Skeletal muscle satellite cell (primary cell): ENCODE measurements at regions not wholly inside any gene's neighbourhood (a gene's known extent, or its start where the extent isn't known, plus 50 kb on each side); places are given as distances from the start of the nearest gene placed in this dataset.
"Not testable (repeated sequence)": the region's sequence is repeated elsewhere in the genome, so short reads cannot be mapped to it uniquely, and the experiment has no call there.

Experiments used
- H3K27me3 ChIP-seq: 2 replicates; pipeline ENCODE4 v1.7.0; 2013; ENCODE audit warnings: low read length; ENCODE audit not compliant: control insufficient read depth, insufficient read depth
- H3K36me3 ChIP-seq: 2 replicates; pipeline ENCODE4 v1.7.0; 2013; ENCODE audit warnings: mild to moderate bottlenecking, control low read depth, low read length; ENCODE audit not compliant: insufficient read depth
- H3K4me1 ChIP-seq: 2 replicates; pipeline ENCODE4 v1.7.0; 2013; ENCODE audit warnings: low read length; ENCODE audit not compliant: control insufficient read depth, insufficient read depth
- H3K4me2 ChIP-seq: 2 replicates; pipeline ENCODE4 v1.7.0; 2013; ENCODE audit warnings: mild to moderate bottlenecking, low read length
- H3K4me3 ChIP-seq: 2 replicates; pipeline ENCODE4 v1.7.0; 2013; ENCODE audit warnings: low read length
- H3K9ac ChIP-seq: 2 replicates; pipeline ENCODE4 v1.7.0; 2013; ENCODE audit warnings: mild to moderate bottlenecking, low read depth, low read length, moderate library complexity
- H3K9me3 ChIP-seq: replicated peaks from 2 replicates; pipeline ENCODE4 v1.7.0; 2013; ENCODE audit warnings: mild to moderate bottlenecking, control low read depth, low read length

- Histone ChIP-seq H3K4me1 (no peaks in the 10 kb centered on the region), H3K4me3 (no peak overlapping the region), H3K4me2 (no peak overlapping the region), H3K9ac (no peak overlapping the region), H3K36me3 (no peaks in the 10 kb centered on the region), H3K27me3 (no peaks in the 10 kb centered on the region), H3K9me3 (no peaks in the 10 kb centered on the region)
Observed at GRCh38 chr3:144942838-144943197, 971.2 kb downstream of the DIPK2A start.

DNA sequence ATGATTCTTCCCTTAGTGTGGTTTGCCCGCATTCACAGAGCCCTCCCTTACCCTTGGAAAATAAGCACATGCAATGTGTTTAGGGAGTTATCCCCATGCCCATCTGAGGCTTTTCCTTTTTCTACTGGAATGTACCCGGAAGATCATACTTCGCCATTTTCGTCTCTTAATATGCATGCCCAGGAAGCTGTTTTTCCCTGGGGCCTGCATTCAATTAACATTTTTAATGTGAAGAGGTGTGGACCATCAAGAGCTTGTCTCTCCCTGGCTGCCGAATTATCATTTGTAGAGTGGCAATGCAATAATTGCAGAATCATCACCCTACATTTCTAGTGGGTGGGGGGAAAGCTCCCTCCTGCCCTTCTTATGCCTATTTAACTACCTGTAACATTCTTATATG, 976.3 kb downstream of the DIPK2A start:
- H3K4me2 ChIP-seq: no peak overlapping the region
- H3K9me3 ChIP-seq: no peaks in the 10 kb centered on the region
- no peak overlapping the region for H3K9ac ChIP-seq
- H3K4me3 ChIP-seq: no peak overlapping the region
- no peaks in the 10 kb centered on the region for H3K4me1 ChIP-seq
- H3K36me3 ChIP-seq: no peaks in the 10 kb centered on the region
- no peaks in the 10 kb centered on the region for H3K27me3 ChIP-seq

DNA sequence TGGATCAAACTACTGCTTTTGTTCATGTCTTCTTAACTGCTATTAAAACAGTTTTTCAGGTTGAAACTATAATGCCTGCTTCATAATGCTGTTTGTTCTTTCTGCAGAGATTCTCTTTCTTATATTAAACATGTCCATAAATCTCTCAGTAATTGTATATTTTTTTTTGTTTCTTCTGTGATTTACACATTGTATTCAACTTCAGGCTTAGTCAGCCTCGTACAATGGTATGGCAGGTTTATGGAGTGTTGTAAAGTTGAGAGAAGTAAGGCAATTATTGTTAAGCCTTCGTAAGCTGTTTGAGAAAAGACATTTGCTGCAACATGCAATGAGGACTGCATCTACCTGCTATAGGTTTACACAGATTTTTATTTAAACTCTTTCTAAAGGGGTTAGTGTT, 977.1 kb downstream of the DIPK2A start:
- H3K4me3 ChIP-seq: no peak overlapping the region
- H3K4me2 ChIP-seq: no peak overlapping the region
- H3K27me3 ChIP-seq: no peaks in the 10 kb centered on the region
- H3K9me3 ChIP-seq: no peaks in the 10 kb centered on the region
- H3K9ac ChIP-seq: no peak overlapping the region
- H3K4me1 ChIP-seq: no peaks in the 10 kb centered on the region
- H3K36me3 ChIP-seq: no peaks in the 10 kb centered on the region

DNA sequence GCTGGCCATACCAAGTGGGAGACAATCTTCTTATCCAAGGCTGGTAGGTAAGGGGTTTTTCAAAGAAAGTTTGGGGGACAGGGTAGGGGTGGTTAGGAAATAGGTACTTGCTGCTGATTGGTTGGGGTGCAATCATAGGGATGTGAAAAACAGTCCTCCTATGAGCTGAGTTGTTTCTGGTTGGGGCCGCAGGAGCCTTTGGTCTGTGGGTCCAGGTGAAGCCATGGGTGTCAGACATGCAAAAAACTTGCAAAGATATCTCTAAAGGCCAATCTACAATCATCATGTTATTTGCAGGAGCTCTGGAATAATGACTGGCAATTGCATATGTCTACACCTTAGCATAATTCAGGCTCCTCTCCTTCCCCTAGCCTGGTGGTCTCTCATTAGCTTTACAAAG, 982.3 kb downstream of the DIPK2A start:
- Histone ChIP-seq H3K36me3 (no peaks in the 10 kb centered on the region), H3K4me1 (no peaks in the 10 kb centered on the region), H3K9ac (no peak overlapping the region), H3K4me2 (no peak overlapping the region), H3K9me3 (no peaks in the 10 kb centered on the region), H3K4me3 (no peak overlapping the region), H3K27me3 (no peaks in the 10 kb centered on the region)

DNA sequence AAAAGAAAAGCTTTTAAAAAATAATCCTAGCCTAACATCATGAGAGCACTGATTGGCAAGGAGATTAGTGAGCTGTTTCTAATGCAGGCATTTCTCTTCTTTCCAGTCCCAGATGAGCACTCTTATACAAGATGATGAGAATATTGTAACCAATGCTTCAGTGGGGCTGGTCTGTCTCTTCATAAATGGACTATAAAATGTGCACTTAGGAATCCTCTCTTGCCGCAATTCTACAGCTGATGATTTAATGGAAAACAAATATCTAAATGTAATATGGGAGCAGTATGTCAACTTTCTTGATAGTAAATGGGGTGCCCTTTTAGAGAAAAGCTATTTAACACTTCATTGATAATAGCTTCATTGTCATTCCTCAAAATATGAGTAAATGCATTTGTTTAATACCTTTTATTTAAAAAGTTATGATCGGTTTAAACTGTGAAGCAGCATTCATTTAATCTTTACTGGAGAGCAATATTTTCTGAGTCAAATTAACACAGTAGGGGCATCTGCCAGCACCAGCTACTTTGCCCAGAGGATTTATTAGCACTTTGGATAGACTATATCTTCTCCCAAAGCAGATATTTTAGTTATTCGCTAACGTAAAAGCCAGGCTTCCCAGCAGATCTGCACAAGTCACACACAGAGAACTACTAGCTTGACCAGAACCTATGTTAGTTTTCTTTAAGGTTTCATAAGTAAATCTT, 985.9 kb downstream of the DIPK2A start:
- H3K27me3 ChIP-seq: no peaks in the 10 kb centered on the region
- H3K9ac ChIP-seq: no peak overlapping the region
- H3K4me2 ChIP-seq: no peak overlapping the region
- H3K9me3 ChIP-seq: no peaks in the 10 kb centered on the region
- H3K4me1 ChIP-seq: no peaks in the 10 kb centered on the region
- H3K36me3 ChIP-seq: no peaks in the 10 kb centered on the region
- H3K4me3 ChIP-seq: no peak overlapping the region

DNA sequence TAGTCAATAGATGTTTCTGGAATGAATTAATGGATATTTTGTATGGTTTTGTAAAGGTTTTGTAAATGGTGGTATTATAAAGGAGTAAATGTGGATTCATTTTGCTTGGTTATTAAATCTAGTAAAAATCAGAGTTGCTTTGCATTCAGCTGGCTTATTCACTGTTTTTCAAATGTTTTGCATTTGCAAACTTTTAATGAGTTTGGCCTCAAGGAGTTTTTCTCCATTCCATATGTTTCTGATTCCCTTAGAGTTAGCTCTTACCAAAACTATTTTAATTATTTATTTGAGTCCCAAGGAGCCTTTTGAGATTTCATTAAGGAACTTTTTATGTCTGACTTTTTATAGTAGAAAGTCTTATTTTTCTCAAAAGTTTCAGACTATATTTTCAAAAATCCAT, 992.2 kb downstream of the DIPK2A start:
- H3K9ac ChIP-seq: no peak overlapping the region
- H3K4me2 ChIP-seq: no peak overlapping the region
- H3K4me1 ChIP-seq: no peaks in the 10 kb centered on the region
- no peaks in the 10 kb centered on the region for H3K36me3 ChIP-seq
- no peaks in the 10 kb centered on the region for H3K27me3 ChIP-seq
- H3K4me3 ChIP-seq: no peak overlapping the region
- H3K9me3 ChIP-seq: no peaks in the 10 kb centered on the region

GRCh38 chr3:144966560-144966959, 994.9 kb downstream of the DIPK2A start:
- Histone ChIP-seq H3K27me3 (no peaks in the 10 kb centered on the region), H3K4me2 (no peak overlapping the region), H3K4me3 (no peak overlapping the region), H3K9ac (no peak overlapping the region), H3K4me1 (no peaks in the 10 kb centered on the region), H3K9me3 (no peaks in the 10 kb centered on the region), H3K36me3 (no peaks in the 10 kb centered on the region)

DNA sequence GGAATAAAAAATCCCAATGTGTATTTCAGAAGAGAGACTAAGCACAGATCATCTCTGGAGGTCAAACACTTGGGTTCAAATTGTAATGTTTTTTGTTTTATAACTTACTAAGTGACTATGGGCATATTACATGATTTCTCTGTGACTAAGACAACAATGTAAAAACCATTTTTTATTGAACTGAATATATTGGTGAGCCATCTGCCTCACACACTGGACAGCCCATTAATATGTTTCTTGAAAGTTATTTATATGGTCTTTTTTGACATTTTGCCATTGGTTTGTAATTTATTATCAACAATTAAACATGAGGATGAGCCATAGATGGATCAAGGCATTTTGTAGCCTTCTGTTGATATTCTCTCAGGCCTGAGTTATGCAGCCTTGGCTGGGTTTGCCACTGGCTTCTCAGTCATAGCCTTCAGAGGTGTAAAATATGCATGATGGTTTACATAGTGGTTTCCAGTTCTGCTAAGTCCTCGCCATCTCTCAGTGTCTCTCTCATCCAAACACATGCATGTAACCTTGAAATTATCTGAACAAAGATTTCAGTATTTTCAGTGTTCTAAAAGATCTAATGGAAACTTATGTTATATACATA, 997.2 kb downstream of the DIPK2A start:
- H3K27me3 ChIP-seq: no peaks in the 10 kb centered on the region
- H3K4me2 ChIP-seq: no peak overlapping the region
- no peak overlapping the region for H3K9ac ChIP-seq
- H3K4me3 ChIP-seq: no peak overlapping the region
- no peaks in the 10 kb centered on the region for H3K36me3 ChIP-seq
- no peaks in the 10 kb centered on the region for H3K9me3 ChIP-seq
- H3K4me1 ChIP-seq: no peaks in the 10 kb centered on the region

GRCh38 chr3:144984481-144984880, 1012.9 kb downstream of the DIPK2A start:
- H3K36me3 ChIP-seq, H3K4me1 ChIP-seq, H3K9ac ChIP-seq, H3K27me3 ChIP-seq, H3K4me3 ChIP-seq, H3K4me2 ChIP-seq, H3K9me3 ChIP-seq: not testable (repeated sequence)

DNA sequence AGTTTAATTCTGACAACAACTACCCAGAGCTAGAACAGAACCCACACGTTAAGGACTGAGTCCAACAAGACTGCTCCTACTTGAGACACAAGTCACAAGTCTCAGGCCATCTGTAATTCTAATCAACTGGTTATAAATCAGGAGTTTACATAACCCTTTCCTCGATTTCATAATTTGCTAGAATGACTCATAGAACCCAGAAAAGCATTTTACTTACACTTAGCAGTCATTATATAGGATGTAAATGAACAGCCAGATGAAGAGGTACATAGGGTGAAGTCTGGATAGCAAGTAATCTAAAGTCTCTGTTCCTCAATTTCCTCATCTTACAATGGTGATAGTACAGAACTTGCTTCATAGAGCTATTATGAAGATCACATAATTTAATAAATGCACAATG, 1018.2 kb downstream of the DIPK2A start:
- Histone ChIP-seq H3K4me3 (no peak overlapping the region), H3K4me1 (no peaks in the 10 kb centered on the region), H3K9ac (no peak overlapping the region), H3K36me3 (no peaks in the 10 kb centered on the region), H3K27me3 (no peaks in the 10 kb centered on the region), H3K9me3 (no peaks in the 10 kb centered on the region), H3K4me2 (no peak overlapping the region)

DNA sequence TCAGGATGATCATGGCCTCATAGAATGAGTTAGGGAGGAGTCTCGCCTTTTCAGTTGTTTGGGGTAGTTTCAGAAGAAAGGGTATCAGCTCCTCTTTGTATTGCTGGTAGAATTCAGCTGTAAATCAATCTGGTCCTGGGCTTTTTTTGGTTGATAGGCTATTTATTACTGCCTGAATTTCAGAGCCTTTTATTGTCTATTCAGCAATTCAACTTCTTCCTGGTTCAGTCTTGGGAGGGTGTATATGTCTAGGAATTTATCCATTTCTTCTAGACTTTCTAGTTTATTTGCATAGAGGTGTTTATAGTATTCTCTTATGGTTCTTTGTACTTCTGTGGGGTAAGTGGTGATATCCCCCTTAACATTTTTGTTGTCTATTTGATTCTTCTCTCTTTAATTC, 1024.2 kb downstream of the DIPK2A start:
- Histone ChIP-seq H3K9me3 (no peaks in the 10 kb centered on the region), H3K27me3 (no peaks in the 10 kb centered on the region), H3K4me2 (no peak overlapping the region), H3K36me3 (no peaks in the 10 kb centered on the region), H3K4me3 (no peak overlapping the region), H3K9ac (no peak overlapping the region), H3K4me1 (no peaks in the 10 kb centered on the region)

GRCh38 chr3:145005427-145005826, 1033.8 kb downstream of the DIPK2A start:
- no peaks in the 10 kb centered on the region for H3K9me3 ChIP-seq
- H3K4me2 ChIP-seq: no peak overlapping the region
- H3K36me3 ChIP-seq: no peaks in the 10 kb centered on the region
- no peak overlapping the region for H3K4me3 ChIP-seq
- no peaks in the 10 kb centered on the region for H3K27me3 ChIP-seq
- no peaks in the 10 kb centered on the region for H3K4me1 ChIP-seq
- no peak overlapping the region for H3K9ac ChIP-seq
